ENCODE measurements at regions not wholly inside any gene's neighbourhood (a gene's known extent, or its start where the extent isn't known, plus 50 kb on each side); places are given as distances from the start of the nearest gene placed in this dataset.
A peak's percentile ranks its signal among the peaks of the same experiment; 100 is the strongest.

DNA sequence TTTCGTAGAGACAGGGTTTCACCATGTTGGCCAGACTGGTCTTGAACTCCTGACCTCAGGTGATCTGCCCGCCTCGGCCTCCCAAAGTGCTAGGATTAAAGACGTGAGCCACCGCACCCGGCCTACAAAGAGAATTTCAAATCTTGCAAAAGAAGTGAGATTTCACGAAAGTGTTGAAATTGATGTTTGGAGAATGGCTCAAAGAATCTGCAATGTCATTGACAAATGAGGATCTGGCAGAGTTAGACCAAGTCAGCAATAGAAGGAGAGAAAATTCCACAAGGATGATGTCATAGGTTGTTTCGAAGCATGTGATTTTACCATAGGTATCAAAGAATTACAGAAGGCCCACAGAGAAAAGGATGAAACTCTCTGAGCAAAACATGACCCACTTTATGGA, 71.7 kb downstream of the LYZL2 start:
- DNase-seq (ENCODE audit: low spot score) = peak; percentile 36
- Histone ChIP-seq H3K36me3 (ENCODE audit: insufficient read depth, low read length, poor library complexity, severe bottlenecking) (no peaks in the 10 kb centered on the region), H3K4me3 (ENCODE audit: low read depth, low read length, poor library complexity, severe bottlenecking) (no peak overlapping the region), H3K27ac (ENCODE audit: low read depth, low read length, poor library complexity, severe bottlenecking) (no peak overlapping the region), H3K27me3 (replicated peaks; ENCODE audit: insufficient read depth, low read depth, low read length, poor library complexity) (no peaks in the 10 kb centered on the region), H3K9me3 (ENCODE audit: low read depth, low read length, poor library complexity, severe bottlenecking) (no peaks in the 10 kb centered on the region), H3K4me1 (ENCODE audit: insufficient read depth, low read length, poor library complexity, severe bottlenecking) (peaks cover 17% of the 10 kb centered on the region)
- ChIA-PET CTCF (no interaction called here), POLR2A (ENCODE audit: low non-redundant PET) (no interaction called here)
- no TSS peak for BruUV-seq (replicated peaks)
- TF ChIP-seq, protein P1, sequence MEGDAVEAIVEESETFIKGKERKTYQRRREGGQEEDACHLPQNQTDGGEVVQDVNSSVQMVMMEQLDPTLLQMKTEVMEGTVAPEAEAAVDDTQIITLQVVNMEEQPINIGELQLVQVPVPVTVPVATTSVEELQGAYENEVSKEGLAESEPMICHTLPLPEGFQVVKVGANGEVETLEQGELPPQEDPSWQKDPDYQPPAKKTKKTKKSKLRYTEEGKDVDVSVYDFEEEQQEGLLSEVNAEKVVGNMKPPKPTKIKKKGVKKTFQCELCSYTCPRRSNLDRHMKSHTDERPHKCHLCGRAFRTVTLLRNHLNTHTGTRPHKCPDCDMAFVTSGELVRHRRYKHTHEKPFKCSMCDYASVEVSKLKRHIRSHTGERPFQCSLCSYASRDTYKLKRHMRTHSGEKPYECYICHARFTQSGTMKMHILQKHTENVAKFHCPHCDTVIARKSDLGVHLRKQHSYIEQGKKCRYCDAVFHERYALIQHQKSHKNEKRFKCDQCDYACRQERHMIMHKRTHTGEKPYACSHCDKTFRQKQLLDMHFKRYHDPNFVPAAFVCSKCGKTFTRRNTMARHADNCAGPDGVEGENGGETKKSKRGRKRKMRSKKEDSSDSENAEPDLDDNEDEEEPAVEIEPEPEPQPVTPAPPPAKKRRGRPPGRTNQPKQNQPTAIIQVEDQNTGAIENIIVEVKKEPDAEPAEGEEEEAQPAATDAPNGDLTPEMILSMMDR (conservative IDR thresholded peaks at IDR 0.05; ENCODE audit: low read depth, low read length) = no peak
- TF ChIP-seq EZH2 (IDR thresholded peaks at IDR 0.05; ENCODE audit: borderline replicate concordance, low read depth, low read length, poor library complexity, severe bottlenecking) = no peak
- intact Hi-C loops (cut with micrococcal nuclease; ENCODE audit: unreplicated experiment) = no loop called here

DNA sequence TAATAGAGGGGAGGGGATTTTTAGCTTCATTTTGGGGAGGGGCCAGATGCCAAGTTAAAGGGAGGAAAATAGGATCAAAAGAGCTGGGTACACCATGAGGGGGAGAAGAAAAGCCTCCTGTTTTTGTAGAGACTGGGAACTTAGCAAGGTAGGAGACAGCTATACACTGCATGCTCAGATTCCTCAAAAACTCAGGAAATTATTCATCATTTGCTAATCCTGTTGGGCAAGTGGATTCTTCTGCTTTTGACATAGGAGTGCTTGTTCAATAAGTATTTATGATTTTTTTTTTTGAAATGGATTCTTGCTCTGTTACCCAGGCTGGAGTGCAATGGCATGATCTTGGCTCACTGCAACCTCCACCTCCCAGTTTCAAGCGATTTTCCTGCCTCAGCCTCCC, 73.4 kb downstream of the LYZL2 start:
- H3K27ac ChIP-seq (ENCODE audit: low read depth, low read length, poor library complexity, severe bottlenecking) = no peak overlapping the region
- intact Hi-C loops (cut with micrococcal nuclease; ENCODE audit: unreplicated experiment) = no loop called here
- CTCF ChIA-PET = no interaction called here

DNA sequence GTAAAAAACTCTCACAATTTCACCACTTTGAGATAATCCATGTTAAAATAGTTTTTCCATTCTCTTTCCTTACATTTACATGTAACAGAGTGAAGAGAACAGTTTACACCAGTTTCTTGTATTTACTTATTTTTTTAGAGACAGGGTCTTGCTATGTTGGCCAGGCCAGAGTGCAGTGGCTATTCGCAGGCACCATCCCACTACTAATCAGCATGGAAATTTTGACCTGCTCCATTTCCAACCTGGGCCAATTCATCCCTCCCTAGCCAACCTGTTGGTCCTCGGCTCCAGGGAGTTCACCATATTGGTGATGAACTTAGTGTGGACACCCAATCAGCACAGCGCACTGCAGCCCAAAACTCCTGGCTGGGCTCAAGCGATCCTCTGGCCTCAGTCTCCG, 74.1 kb downstream of the LYZL2 start:
- DNase-seq (ENCODE audit: low spot score) = no peak
- Histone ChIP-seq H3K9me3 (ENCODE audit: low read depth, low read length, poor library complexity, severe bottlenecking) (no peaks in the 10 kb centered on the region), H3K4me3 (ENCODE audit: low read depth, low read length, poor library complexity, severe bottlenecking) (no peak overlapping the region), H3K27me3 (replicated peaks; ENCODE audit: insufficient read depth, low read depth, low read length, poor library complexity) (no peaks in the 10 kb centered on the region), H3K27ac (ENCODE audit: low read depth, low read length, poor library complexity, severe bottlenecking) (no peak overlapping the region), H3K36me3 (ENCODE audit: insufficient read depth, low read length, poor library complexity, severe bottlenecking) (no peaks in the 10 kb centered on the region), H3K4me1 (ENCODE audit: insufficient read depth, low read length, poor library complexity, severe bottlenecking) (peaks cover 20% of the 10 kb centered on the region)
- TF ChIP-seq, protein P1 (conservative IDR thresholded peaks at IDR 0.05; ENCODE audit: low read depth, low read length) = no peak
- TF ChIP-seq EZH2 (IDR thresholded peaks at IDR 0.05; ENCODE audit: borderline replicate concordance, low read depth, low read length, poor library complexity, severe bottlenecking) = no peak
- POLR2A ChIA-PET (ENCODE audit: low non-redundant PET) = no interaction called here
- BruUV-seq (replicated peaks) = no TSS peak
- intact Hi-C loops (cut with micrococcal nuclease; ENCODE audit: unreplicated experiment) = no loop called here
- CTCF ChIA-PET = no interaction called here

More for the DNA sequence above, 73.4 kb downstream of the LYZL2 start:
- POLR2A ChIA-PET (ENCODE audit: low non-redundant PET) = no interaction called here
- no TSS peak for BruUV-seq (replicated peaks)
- Histone ChIP-seq H3K4me1 (ENCODE audit: insufficient read depth, low read length, poor library complexity, severe bottlenecking) (peaks cover 20% of the 10 kb centered on the region), H3K9me3 (ENCODE audit: low read depth, low read length, poor library complexity, severe bottlenecking) (no peaks in the 10 kb centered on the region), H3K27me3 (replicated peaks; ENCODE audit: insufficient read depth, low read depth, low read length, poor library complexity) (no peaks in the 10 kb centered on the region), H3K4me3 (ENCODE audit: low read depth, low read length, poor library complexity, severe bottlenecking) (no peak overlapping the region), H3K36me3 (ENCODE audit: insufficient read depth, low read length, poor library complexity, severe bottlenecking) (no peaks in the 10 kb centered on the region)
- TF ChIP-seq, protein P1 (conservative IDR thresholded peaks at IDR 0.05; ENCODE audit: low read depth, low read length) = no peak
- TF ChIP-seq EZH2 (IDR thresholded peaks at IDR 0.05; ENCODE audit: borderline replicate concordance, low read depth, low read length, poor library complexity, severe bottlenecking) = no peak
- DNase-seq (ENCODE audit: low spot score) = no peak

Measured in A673 (cell line).